NB4 (cell line): ENCODE measurements at regions not wholly inside any gene's neighbourhood (a gene's known extent, or its start where the extent isn't known, plus 50 kb on each side); places are given as distances from the start of the nearest gene placed in this dataset.
"Not testable (repeated sequence)": the region's sequence is repeated elsewhere in the genome, so short reads cannot be mapped to it uniquely, and the experiment has no call there.

Experiments
- DNase-seq: peaks from one replicate; pipeline ENCODE4 v3.0.0; 2010; ENCODE audit warnings: low read depth
- H3K4me3 ChIP-seq: one replicate; pipeline ENCODE4 v1.5.1; 2011; ENCODE audit warnings: mild to moderate bottlenecking, low read depth, low read length, moderate library complexity
- CTCF ChIP-seq: IDR thresholded peaks from one replicate; pipeline ENCODE4 v1.5.1; 2012; ENCODE audit warnings: low read depth, low read length
- MAX ChIP-seq: IDR thresholded peaks from 2 replicates; pipeline ENCODE4 v1.6.1; 2011; ENCODE audit warnings: low read depth, low read length
- MYC ChIP-seq: IDR thresholded peaks from 2 replicates; pipeline ENCODE4 v1.6.1; 2011; ENCODE audit warnings: low read depth, low read length
- POLR2A ChIP-seq: IDR thresholded peaks from 2 replicates; pipeline ENCODE4 v1.6.1; 2011; ENCODE audit warnings: mild to moderate bottlenecking; ENCODE audit not compliant: insufficient read length; ENCODE audit errors: extremely low read depth

GRCh38 chrX:51242212-51242611 is 90.4 kb upstream of the NUDT10 start:
- TF ChIP-seq CTCF: no peak
- no peak for TF ChIP-seq POLR2A
- no peak for TF ChIP-seq MYC
- TF ChIP-seq MAX: no peak
- no peak for DNase-seq
- no peak overlapping the region for H3K4me3 ChIP-seq

DNA sequence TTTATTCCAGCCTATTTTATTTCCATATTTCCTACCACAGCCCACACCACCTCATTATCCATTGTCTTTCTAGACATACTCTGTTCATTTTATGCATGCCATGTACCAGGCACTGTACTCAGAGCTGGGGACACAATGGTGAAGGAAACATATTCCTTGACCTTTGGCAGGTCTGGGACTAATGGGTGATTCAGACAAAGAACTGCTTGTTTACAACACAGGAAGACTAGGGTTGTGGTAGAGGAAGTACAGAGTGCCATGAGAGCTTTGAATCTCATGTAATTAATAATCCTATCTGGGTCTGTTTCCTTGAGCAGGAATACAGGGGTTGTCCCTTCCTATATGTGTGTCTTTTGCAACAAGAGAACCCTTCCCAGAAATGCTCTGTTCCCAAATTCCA is 75.1 kb upstream of the NUDT10 start:
- no peak overlapping the region for H3K4me3 ChIP-seq
- DNase-seq: no peak
- TF ChIP-seq MYC (no peak), MAX (no peak), POLR2A (no peak), CTCF (no peak)

GRCh38 chrX:51262271-51262670 is 70.4 kb upstream of the NUDT10 start:
- DNase-seq, H3K4me3 ChIP-seq: not testable (repeated sequence)

DNA sequence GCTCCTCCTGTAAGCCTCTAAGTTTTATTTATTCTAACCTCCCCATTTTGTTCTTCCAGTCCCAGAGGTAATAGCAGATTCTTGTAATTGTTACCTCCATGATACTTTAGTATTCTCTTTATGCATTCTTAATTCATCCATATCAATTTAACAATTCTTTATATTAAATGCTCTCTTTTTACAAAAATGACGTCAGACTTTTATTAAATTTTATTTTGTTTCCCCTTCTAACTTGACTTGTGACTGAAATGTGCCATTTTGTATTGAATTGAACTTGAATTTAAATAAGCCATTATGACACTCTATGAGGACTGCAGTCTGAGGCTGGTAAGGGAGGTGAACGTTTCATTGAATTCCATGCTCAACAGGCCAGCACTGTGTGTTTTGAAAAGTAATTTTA is 60.0 kb upstream of the NUDT10 start:
- TF ChIP-seq MAX (no peak), POLR2A (no peak), CTCF (no peak), MYC (no peak)
- H3K4me3 ChIP-seq: no peak overlapping the region
- no peak for DNase-seq

- TF ChIP-seq MAX (no peak), CTCF (no peak), POLR2A (no peak), MYC (no peak)
- no peak for DNase-seq
- H3K4me3 ChIP-seq: no peak overlapping the region
Observed at GRCh38 chrX:51281758-51282318, 50.8 kb upstream of the NUDT10 start.
